ENCODE measurements at regions not wholly inside any gene's neighbourhood (a gene's known extent, or its start where the extent isn't known, plus 50 kb on each side); places are given as distances from the start of the nearest gene placed in this dataset.
"Not testable (repeated sequence)": the region's sequence is repeated elsewhere in the genome, so short reads cannot be mapped to it uniquely, and the experiment has no call there.

GRCh38 chr12:9342614-9343353 is 134.6 kb upstream of the PZP start:
- ATAC-seq (no peak), DNase-seq (ENCODE audit: low spot score) (no peak)

GRCh38 chr12:9341260-9341585 is 133.0 kb upstream of the PZP start:
- DNase-seq (ENCODE audit: low spot score) (no peak), ATAC-seq (no peak)

- ATAC-seq = no peak
- no peak for DNase-seq (ENCODE audit: low spot score)
These were observed 132.4 kb upstream of the PZP start for GRCh38 chr12:9340422-9341259.

GRCh38 chr12:9337656-9338055 is 129.5 kb upstream of the PZP start:
- ATAC-seq (no peak), DNase-seq (ENCODE audit: low spot score) (no peak)

GRCh38 chr12:9336375-9337011 is 128.3 kb upstream of the PZP start:
- not testable (repeated sequence) for DNase-seq (ENCODE audit: low spot score); ATAC-seq

GRCh38 chr12:9335867-9336266 is 127.7 kb upstream of the PZP start:
- ATAC-seq (no peak), DNase-seq (ENCODE audit: low spot score) (no peak)

GRCh38 chr12:9334964-9335363 is 126.8 kb upstream of the PZP start:
- no peak for DNase-seq (ENCODE audit: low spot score)

GRCh38 chr12:9334041-9334692 is 126.0 kb upstream of the PZP start:
- ATAC-seq (no peak), DNase-seq (ENCODE audit: low spot score) (no peak)

More at GRCh38 chr12:9334964-9335363, 126.8 kb upstream of the PZP start:
- ATAC-seq = no peak

GRCh38 chr12:9333161-9333560 is 125.0 kb upstream of the PZP start:
- ATAC-seq = no peak
- no peak for DNase-seq (ENCODE audit: low spot score)

- no peak for DNase-seq (ENCODE audit: low spot score)
- ATAC-seq = no peak
These were observed 124.4 kb upstream of the PZP start for GRCh38 chr12:9332564-9332963.

- ATAC-seq = peak; percentile 98
These were observed 123.0 kb upstream of the PZP start for GRCh38 chr12:9331218-9331626.

GRCh38 chr12:9329019-9329418 is 120.8 kb upstream of the PZP start:
- no peak for DNase-seq (ENCODE audit: low spot score)
- ATAC-seq = no peak

More at GRCh38 chr12:9331218-9331626, 123.0 kb upstream of the PZP start:
- DNase-seq (ENCODE audit: low spot score) = peak; percentile 79

- no peak for ATAC-seq
- no peak for DNase-seq (ENCODE audit: low spot score)
These were observed 119.9 kb upstream of the PZP start for GRCh38 chr12:9328065-9328464.

- ATAC-seq = no peak
These were observed 119.1 kb upstream of the PZP start for GRCh38 chr12:9327320-9327719.

GRCh38 chr12:9326849-9327248 is 118.7 kb upstream of the PZP start:
- ATAC-seq; DNase-seq (ENCODE audit: low spot score): not testable (repeated sequence)

More at GRCh38 chr12:9327320-9327719, 119.1 kb upstream of the PZP start:
- DNase-seq (ENCODE audit: low spot score) = no peak

GRCh38 chr12:9326085-9326484 is 117.9 kb upstream of the PZP start:
- no peak for DNase-seq (ENCODE audit: low spot score)
- ATAC-seq = no peak

- ATAC-seq = no peak
- no peak for DNase-seq (ENCODE audit: low spot score)
These were observed 117.3 kb upstream of the PZP start for GRCh38 chr12:9325471-9325870.

- DNase-seq (ENCODE audit: low spot score) = no peak
- ATAC-seq = no peak
These were observed 116.6 kb upstream of the PZP start for GRCh38 chr12:9324782-9325181.

GRCh38 chr12:9323144-9323681 is 115.0 kb upstream of the PZP start:
- no peak for ATAC-seq
- no peak for DNase-seq (ENCODE audit: low spot score)

GRCh38 chr12:9319842-9320173 is 111.6 kb upstream of the PZP start:
- no peak for ATAC-seq
- no peak for DNase-seq (ENCODE audit: low spot score)

All from left lobe of liver (tissue), 2 donors.